SK-N-SH (cell line): ENCODE measurements at regions not wholly inside any gene's neighbourhood (a gene's known extent, or its start where the extent isn't known, plus 50 kb on each side); places are given as distances from the start of the nearest gene placed in this dataset.

Source experiments
- CTCF ChIA-PET: fragments of 300-600, 350-600 bp; formaldehyde crosslinking; extraction: SDS; loops from one replicate; lab custom pipeline; 2021; lab: Yijun Ruan, JAX
- POLR2A ChIA-PET: fragments of 350-600 bp; sonication (Branson Sonifier 250); formaldehyde crosslinking; extraction: SDS; loops from one replicate; lab custom pipeline; 2020; ENCODE audit warnings: antibody characterized with exemption, inconsistent platforms; lab: Yijun Ruan, JAX
- DNase-seq: peaks from one replicate; pipeline ENCODE4 v3.0.0; 2012
- H2AFZ ChIP-seq: fragments of 200-600 bp; sonication (generic); 2 replicates; pipeline ENCODE4 v1.8.1; 2016; ENCODE audit warnings: antibody characterized with exemption, mild to moderate bottlenecking, low read depth
- H3F3A ChIP-seq: fragments of 200-600 bp; sonication (generic); replicated peaks from 2 replicates; pipeline ENCODE3; 2016; ENCODE audit warnings: antibody characterized with exemption, mild to moderate bottlenecking; ENCODE audit not compliant: insufficient read depth
- H3K27ac ChIP-seq, 2 experiments: fragments of 200-500 bp in 1 of 2; fragments of 200-600 bp in 1 of 2; sonication (Bioruptor generic) in 1 of 2; sonication (generic), shearing (Covaris generic) in 1 of 2; 2 replicates each; pipeline versions ENCODE4 v1.5.1 to v1.6.1; 2014 to 2016; ENCODE audit warnings: low read depth in 2 of 2, inconsistent platforms in 1 of 2, low read length in 1 of 2, mild to moderate bottlenecking in 1 of 2, mixed read lengths in 1 of 2
- H3K27me3 ChIP-seq: fragments of 200-600 bp; sonication (generic), shearing (Covaris generic); 2 replicates; pipeline ENCODE4 v1.6.1; 2016; ENCODE audit warnings: mixed run types; ENCODE audit not compliant: insufficient read depth
- H3K36me3 ChIP-seq, 2 experiments: fragments of 200-500 bp in 1 of 2; fragments of 200-600 bp in 1 of 2; sonication (Bioruptor generic) in 1 of 2; sonication (generic) in 1 of 2; replicated peaks in 1 of 2; 2 replicates each; pipeline versions ENCODE3 to v1.5.1; 2014 to 2016; ENCODE audit warnings: low read length in 1 of 2, mild to moderate bottlenecking in 1 of 2; ENCODE audit not compliant: insufficient read depth in 2 of 2, control insufficient read depth in 1 of 2
- H3K4me1 ChIP-seq, 2 experiments: fragments of 200-500 bp in 1 of 2; fragments of 200-600 bp in 1 of 2; sonication (Bioruptor generic) in 1 of 2; sonication (generic), shearing (Covaris generic) in 1 of 2; 2 replicates each; pipeline versions ENCODE4 v1.5.1 to v1.6.1; 2014 to 2016; ENCODE audit warnings: low read depth in 1 of 2, low read length in 1 of 2, mixed run types in 1 of 2; ENCODE audit not compliant: insufficient read depth in 2 of 2, control insufficient read depth in 1 of 2
- H3K4me2 ChIP-seq: fragments of 200-600 bp; sonication (generic), shearing (Covaris generic); 2 replicates; pipeline ENCODE4 v1.6.1; 2017; ENCODE audit warnings: mixed run types
- H3K4me3 ChIP-seq, 2 experiments: fragments of 200-500 bp in 1 of 2; fragments of 200-600 bp in 1 of 2; sonication (Bioruptor generic) in 1 of 2; sonication (generic), shearing (Covaris generic) in 1 of 2; 2 replicates each; pipeline versions ENCODE4 v1.5.1 to v1.8.1; 2014 to 2016; ENCODE audit warnings: low read depth in 2 of 2, inconsistent platforms in 1 of 2, low read length in 1 of 2, mild to moderate bottlenecking in 1 of 2, mixed read lengths in 1 of 2, moderate library complexity in 1 of 2
- H3K79me2 ChIP-seq: fragments of 200-600 bp; sonication (generic); 2 replicates; pipeline ENCODE4 v1.8.1; 2017; ENCODE audit warnings: mild to moderate bottlenecking; ENCODE audit not compliant: insufficient read depth
- H3K9ac ChIP-seq: fragments of 200-600 bp; sonication (generic); 2 replicates; pipeline ENCODE4 v1.6.1; 2017; ENCODE audit warnings: mixed run types
- H3K9me2 ChIP-seq: fragments of 200-600 bp; sonication (generic); 2 replicates; pipeline ENCODE4 v1.6.1; 2017; ENCODE audit warnings: mixed run types
- H3K9me3 ChIP-seq: fragments of 200-600 bp; sonication (generic); 2 replicates; pipeline ENCODE4 v1.6.1; 2017; ENCODE audit warnings: mixed run types, mild to moderate bottlenecking, moderate library complexity
- H4K20me1 ChIP-seq: fragments of 200-600 bp; sonication (generic); 2 replicates; pipeline ENCODE4 v1.6.1; 2017; ENCODE audit warnings: mild to moderate bottlenecking, mixed run types; ENCODE audit not compliant: insufficient read depth
- CHD2 ChIP-seq: fragments of 150-350 bp; IDR thresholded peaks from 2 replicates; pipeline ENCODE4 v1.6.1; 2018; ENCODE audit warnings: low read length; ENCODE audit not compliant: partially characterized antibody
- CTCF ChIP-seq: fragments of 200-600 bp; sonication (generic); IDR thresholded peaks from 2 replicates; pipeline ENCODE4 v1.6.1; 2017; ENCODE audit warnings: antibody characterized with exemption, mild to moderate bottlenecking, moderate library complexity
- EP300 ChIP-seq, 2 experiments: IDR thresholded peaks; 2 replicates each; pipeline versions ENCODE4 v1.4.0 to v1.6.1; 2012; ENCODE audit warnings: borderline replicate concordance in 1 of 2, low read depth in 1 of 2, low read length in 1 of 2
- EZH2phosphoT487 ChIP-seq: fragments of 200-600 bp; sonication (generic); IDR thresholded peaks from 2 replicates; pipeline ENCODE4 v1.6.1; 2017; ENCODE audit warnings: low read depth, mixed run types, mild to moderate bottlenecking, antibody characterized with exemption, moderate library complexity, borderline replicate concordance
- FOXJ3 ChIP-seq: sonication (generic); formaldehyde crosslinking; IDR thresholded peaks from 2 replicates; pipeline ENCODE4 v1.5.1; 2020; ENCODE audit warnings: mild to moderate bottlenecking, missing genetic modification reagents
- GABPA ChIP-seq: IDR thresholded peaks from 2 replicates; pipeline ENCODE4 v1.4.0; 2012; ENCODE audit warnings: low read depth, mild to moderate bottlenecking
- GATA2 ChIP-seq: sonication (generic); formaldehyde crosslinking; IDR thresholded peaks from 2 replicates; pipeline ENCODE4 v1.5.0; 2020; ENCODE audit warnings: mild to moderate bottlenecking, missing genetic modification reagents
- JUND ChIP-seq: IDR thresholded peaks from 2 replicates; pipeline ENCODE4 v1.4.0; 2012
- NFIC ChIP-seq: IDR thresholded peaks from 2 replicates; pipeline ENCODE4 v1.4.0; 2012; ENCODE audit warnings: borderline replicate concordance
- POLR2AphosphoS5 ChIP-seq: IDR thresholded peaks from 2 replicates; pipeline ENCODE4 v1.6.1; 2012; ENCODE audit warnings: low read depth, low read length
- RAD21 ChIP-seq: IDR thresholded peaks from 2 replicates; pipeline ENCODE4 v1.6.1; 2012; ENCODE audit warnings: mild to moderate bottlenecking, low read length
- RCOR1 ChIP-seq: fragments of 150-350 bp; IDR thresholded peaks from 2 replicates; pipeline ENCODE4 v1.6.1; 2017; ENCODE audit warnings: antibody characterized with exemption, low read length
- USF2 ChIP-seq: fragments of 150-350 bp; IDR thresholded peaks from 2 replicates; pipeline ENCODE4 v1.6.1; 2017; ENCODE audit warnings: antibody characterized with exemption, low read length, low read depth, borderline replicate concordance
- WGBS: methylation state at CpG from one replicate; pipeline ENCODE4 v1.1.6; 2017; ENCODE audit warnings: low lambda C conversion rate; 5-methylcytosine and 5-hydroxymethylcytosine counted together
- TF ChIP-seq, protein P1 (sequence below): IDR thresholded peaks from 2 replicates; pipeline ENCODE4 v1.6.1; 2012; ENCODE audit warnings: mild to moderate bottlenecking, low read depth, low read length, moderate library complexity

- no peak overlapping the region for H3K9ac ChIP-seq
- no peak overlapping the region for H2AFZ ChIP-seq
- CTCF ChIA-PET: no interaction called here
- POLR2A ChIA-PET: no interaction called here
- H3K9me3 ChIP-seq: no peaks in the 10 kb centered on the region
- H3K27ac ChIP-seq: no peak overlapping the region
- H4K20me1 ChIP-seq: no peaks in the 10 kb centered on the region
- H3K79me2 ChIP-seq: no peaks in the 10 kb centered on the region
- no peak overlapping the region for H3K4me3 ChIP-seq
- H3K4me2 ChIP-seq: no peak overlapping the region
- H3K4me1 ChIP-seq: peaks cover 0 to 10% of the 10 kb centered on the region in 2 experiments; a peak in 2 of 4 replicates
- no peaks in the 10 kb centered on the region for H3K27me3 ChIP-seq
- H3F3A ChIP-seq: no peaks in the 10 kb centered on the region
- H3K9me2 ChIP-seq: no peaks in the 10 kb centered on the region
- 38% methylated on average over 1 of the region's 1 CpG for WGBS
- DNase-seq: no peak
- TF ChIP-seq CTCF (no peak), GABPA (no peak)
- H3K36me3 ChIP-seq: no peaks in the 10 kb centered on the region
Measured at GRCh38 chr10:111171183-111171582, 94.4 kb downstream of the ADRA2A start.

- H3K79me2 ChIP-seq: no peaks in the 10 kb centered on the region
- WGBS: 5% methylated on average over 3 of the region's 3 CpGs
- no peaks in the 10 kb centered on the region for H3K36me3 ChIP-seq
- H3F3A ChIP-seq: no peaks in the 10 kb centered on the region
- H3K9ac ChIP-seq: no peak overlapping the region
- H3K4me2 ChIP-seq: no peak overlapping the region
- peaks cover 0 to 14% of the 10 kb centered on the region in 2 experiments; a peak in 2 of 4 replicates for H3K4me1 ChIP-seq
- H3K9me3 ChIP-seq: no peaks in the 10 kb centered on the region
- peak; percentile 63 for DNase-seq
- peak overlapping the region in 1 of 2 experiments; percentile 83; a peak in 2 of 4 replicates for H3K27ac ChIP-seq
- no peak overlapping the region for H2AFZ ChIP-seq
- ChIA-PET POLR2A (no interaction called here), CTCF (interaction anchor here (1.2 to 3.9 kb wide), 3 partner anchors 24 to 100 kb away, joined by 3 to 18 read pairs (median 8); partner anchors contain the start of gene ADRA2A)
- TF ChIP-seq FOXJ3 (CRISPR knock-in tag) (peak; percentile 96), USF2 (no peak), GATA2 (CRISPR knock-in tag) (peak; percentile 100), RAD21 (peak; percentile 8; the same call in 1 of the 2 replicates), RCOR1 (peak; percentile 99), EZH2phosphoT487 (no peak), EP300 (IDR thresholded peaks at IDR 0.05; ENCODE audit: borderline replicate concordance in 1 of 2, low read depth in 1 of 2, low read length in 1 of 2) (peak in 1 of 2 experiments; percentile 96; a peak in 2 of 4 replicates), JUND (no peak), CHD2 (peak; percentile 93), POLR2AphosphoS5 (0 out of 2 replicates have a peak, but pooled peaks have one; percentile 48), NFIC (no peak)
- TF ChIP-seq, protein P1, sequence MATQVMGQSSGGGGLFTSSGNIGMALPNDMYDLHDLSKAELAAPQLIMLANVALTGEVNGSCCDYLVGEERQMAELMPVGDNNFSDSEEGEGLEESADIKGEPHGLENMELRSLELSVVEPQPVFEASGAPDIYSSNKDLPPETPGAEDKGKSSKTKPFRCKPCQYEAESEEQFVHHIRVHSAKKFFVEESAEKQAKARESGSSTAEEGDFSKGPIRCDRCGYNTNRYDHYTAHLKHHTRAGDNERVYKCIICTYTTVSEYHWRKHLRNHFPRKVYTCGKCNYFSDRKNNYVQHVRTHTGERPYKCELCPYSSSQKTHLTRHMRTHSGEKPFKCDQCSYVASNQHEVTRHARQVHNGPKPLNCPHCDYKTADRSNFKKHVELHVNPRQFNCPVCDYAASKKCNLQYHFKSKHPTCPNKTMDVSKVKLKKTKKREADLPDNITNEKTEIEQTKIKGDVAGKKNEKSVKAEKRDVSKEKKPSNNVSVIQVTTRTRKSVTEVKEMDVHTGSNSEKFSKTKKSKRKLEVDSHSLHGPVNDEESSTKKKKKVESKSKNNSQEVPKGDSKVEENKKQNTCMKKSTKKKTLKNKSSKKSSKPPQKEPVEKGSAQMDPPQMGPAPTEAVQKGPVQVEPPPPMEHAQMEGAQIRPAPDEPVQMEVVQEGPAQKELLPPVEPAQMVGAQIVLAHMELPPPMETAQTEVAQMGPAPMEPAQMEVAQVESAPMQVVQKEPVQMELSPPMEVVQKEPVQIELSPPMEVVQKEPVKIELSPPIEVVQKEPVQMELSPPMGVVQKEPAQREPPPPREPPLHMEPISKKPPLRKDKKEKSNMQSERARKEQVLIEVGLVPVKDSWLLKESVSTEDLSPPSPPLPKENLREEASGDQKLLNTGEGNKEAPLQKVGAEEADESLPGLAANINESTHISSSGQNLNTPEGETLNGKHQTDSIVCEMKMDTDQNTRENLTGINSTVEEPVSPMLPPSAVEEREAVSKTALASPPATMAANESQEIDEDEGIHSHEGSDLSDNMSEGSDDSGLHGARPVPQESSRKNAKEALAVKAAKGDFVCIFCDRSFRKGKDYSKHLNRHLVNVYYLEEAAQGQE: no peak
- no peaks in the 10 kb centered on the region for H3K27me3 ChIP-seq
- no peak overlapping the region for H3K4me3 ChIP-seq
- no peaks in the 10 kb centered on the region for H3K9me2 ChIP-seq
- H4K20me1 ChIP-seq: no peaks in the 10 kb centered on the region
Measured at GRCh38 chr10:111175787-111176186, 99.0 kb downstream of the ADRA2A start.
